ENCODE measurements at regions not wholly inside any gene's neighbourhood (a gene's known extent, or its start where the extent isn't known, plus 50 kb on each side); places are given as distances from the start of the nearest gene placed in this dataset.

DNA sequence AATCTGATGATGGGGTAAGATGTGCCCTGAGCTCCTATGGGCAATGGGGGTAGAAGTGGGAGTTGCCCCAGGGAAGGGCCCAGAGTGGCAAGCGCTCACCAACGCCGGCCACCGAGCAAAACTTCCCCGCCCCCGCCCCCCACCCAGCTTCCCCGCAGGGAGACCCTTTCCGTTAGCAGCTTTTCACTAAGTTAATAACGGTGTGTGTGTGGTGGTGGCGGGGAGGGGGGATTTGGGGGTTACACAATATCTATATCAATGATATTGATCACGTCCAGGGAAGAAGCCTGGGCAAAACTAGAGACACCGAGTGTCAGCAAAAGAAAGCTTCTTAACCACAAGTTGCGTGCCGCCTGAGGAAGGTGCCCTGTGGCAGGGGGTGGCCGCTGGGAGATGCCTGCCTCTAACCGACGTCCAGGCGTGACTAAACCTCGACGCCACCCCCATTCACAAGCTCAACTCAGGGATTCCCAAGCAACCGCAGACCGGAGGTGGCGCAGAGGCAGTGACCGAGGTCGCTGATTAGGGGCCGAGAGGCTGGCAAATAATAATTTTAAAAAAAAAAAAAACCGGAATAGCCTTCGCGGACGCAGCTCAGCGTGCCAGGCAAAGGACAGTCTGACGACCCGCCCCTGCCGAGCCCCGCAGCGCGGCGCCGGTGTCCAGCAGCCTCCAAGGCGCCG is 222.6 kb downstream of the MEF2C start:
- no peak for TF ChIP-seq GATA2 (IDR thresholded peaks at IDR 0.05; ENCODE audit: low read depth, low read length)
- TF ChIP-seq GATA3 (IDR thresholded peaks at IDR 0.05; ENCODE audit: low read depth, low read length), result no peak
